ENCODE measurements at regions not wholly inside any gene's neighbourhood (a gene's known extent, or its start where the extent isn't known, plus 50 kb on each side); places are given as distances from the start of the nearest gene placed in this dataset.

- intact Hi-C loops (cut with micrococcal nuclease), result no loop called here
- no peak overlapping the region for H3K27ac Mint-ChIP-seq
- Histone ChIP-seq H3K27me3 (ENCODE audit: control insufficient read depth, insufficient read depth, low read length) (no peaks in the 10 kb centered on the region), H3K27ac (ENCODE audit: low read length) (no peak overlapping the region), H3K9me3 (ENCODE audit: control insufficient read depth, insufficient read depth, low read length) (no peaks in the 10 kb centered on the region), H3K4me1 (ENCODE audit: control insufficient read depth, insufficient read depth, low read length) (no peaks in the 10 kb centered on the region), H3K4me3 (ENCODE audit: low read length) (no peak overlapping the region), H3K36me3 (ENCODE audit: control insufficient read depth, insufficient read depth, low read length) (no peaks in the 10 kb centered on the region)
- H3K9me3 Mint-ChIP-seq, result peaks cover 0 to 2% of the 10 kb centered on the region in 2 donors
- WGBS (ENCODE audit: insufficient coverage), result 40% methylated on average over 3 of the region's 3 CpGs
- H3K36me3 Mint-ChIP-seq, result no peaks in the 10 kb centered on the region
- no peak for ATAC-seq
- TF ChIP-seq CTCF (IDR thresholded peaks at IDR 0.05), result no peak
- no peak overlapping the region for H3K4me3 Mint-ChIP-seq
- H3K4me1 Mint-ChIP-seq, result no peaks in the 10 kb centered on the region
- no peak for DNase-seq
- H3K27me3 Mint-ChIP-seq (ENCODE audit: low read depth in 2 of 2), result no peaks in the 10 kb centered on the region
Measured at GRCh38 chr2:22990246-22990645, 394.7 kb upstream of the KLHL29 start.

GRCh38 chr2:22991844-22992243 lies 393.1 kb upstream of the KLHL29 start:
- H3K4me1 ChIP-seq (ENCODE audit: control insufficient read depth, insufficient read depth, low read length), result no peaks in the 10 kb centered on the region
- peaks cover 0 to 2% of the 10 kb centered on the region in 2 donors for H3K9me3 Mint-ChIP-seq
- H3K27me3 ChIP-seq (ENCODE audit: control insufficient read depth, insufficient read depth, low read length), result no peaks in the 10 kb centered on the region
- DNase-seq, result no peak
- H3K36me3 ChIP-seq (ENCODE audit: control insufficient read depth, insufficient read depth, low read length), result no peaks in the 10 kb centered on the region
- intact Hi-C loops (cut with micrococcal nuclease), result no loop called here
- TF ChIP-seq CTCF (IDR thresholded peaks at IDR 0.05), result no peak
- ATAC-seq, result no peak
- no peak overlapping the region for H3K27ac Mint-ChIP-seq
- no peaks in the 10 kb centered on the region for H3K9me3 ChIP-seq (ENCODE audit: control insufficient read depth, insufficient read depth, low read length)
- H3K4me3 Mint-ChIP-seq, result no peak overlapping the region
- H3K4me1 Mint-ChIP-seq, result no peaks in the 10 kb centered on the region
- no peaks in the 10 kb centered on the region for H3K27me3 Mint-ChIP-seq (ENCODE audit: low read depth in 2 of 2)
- no peak overlapping the region for H3K27ac ChIP-seq (ENCODE audit: low read length)
- no peaks in the 10 kb centered on the region for H3K36me3 Mint-ChIP-seq
- no peak overlapping the region for H3K4me3 ChIP-seq (ENCODE audit: low read length)
- WGBS (ENCODE audit: insufficient coverage), result 91% methylated on average over 1 of the region's 3 CpGs

GRCh38 chr2:22992441-22992840 lies 392.5 kb upstream of the KLHL29 start:
- H3K4me3 ChIP-seq (ENCODE audit: low read length), result no peak overlapping the region
- no peak for ATAC-seq

More at GRCh38 chr2:22992441-22992840, 392.5 kb upstream of the KLHL29 start:
- no peaks in the 10 kb centered on the region for H3K36me3 ChIP-seq (ENCODE audit: control insufficient read depth, insufficient read depth, low read length)
- no peaks in the 10 kb centered on the region for H3K9me3 ChIP-seq (ENCODE audit: control insufficient read depth, insufficient read depth, low read length)
- Mint-ChIP-seq H3K9me3 (peaks cover 0 to 2% of the 10 kb centered on the region in 2 donors), H3K4me3 (no peak overlapping the region), H3K27me3 (ENCODE audit: low read depth in 2 of 2) (no peaks in the 10 kb centered on the region), H3K36me3 (no peaks in the 10 kb centered on the region), H3K4me1 (no peaks in the 10 kb centered on the region), H3K27ac (no peak overlapping the region)
- no peaks in the 10 kb centered on the region for H3K27me3 ChIP-seq (ENCODE audit: control insufficient read depth, insufficient read depth, low read length)
- H3K27ac ChIP-seq (ENCODE audit: low read length), result no peak overlapping the region
- intact Hi-C loops (cut with micrococcal nuclease), result no loop called here
- no peak for DNase-seq
- no peak for TF ChIP-seq CTCF (IDR thresholded peaks at IDR 0.05)
- no peaks in the 10 kb centered on the region for H3K4me1 ChIP-seq (ENCODE audit: control insufficient read depth, insufficient read depth, low read length)
- WGBS (ENCODE audit: insufficient coverage), result no CpG with 5 or more reads among the region's 2 CpGs
